Gastrocnemius medialis (tissue), 4 donors: ENCODE measurements at regions not wholly inside any gene's neighbourhood (a gene's known extent, or its start where the extent isn't known, plus 50 kb on each side); places are given as distances from the start of the nearest gene placed in this dataset.

ENCODE experiments used
- POLR2A ChIP-seq, 2 donors: fragments of 450-650 bp; IDR thresholded peaks; one replicate each; pipeline ENCODE4 v1.6.1; 2017; ENCODE audit warnings: antibody characterized with exemption in 2 of 2, mild to moderate bottlenecking in 2 of 2, moderate library complexity in 2 of 2
- TF ChIP-seq, protein P1 (sequence below), 5 experiments: fragments of 450-650 bp in 3 of 5; fragments of 200-600 bp in 2 of 5; sonication (generic) in 2 of 5; IDR thresholded peaks in 4 of 5; conservative IDR thresholded peaks in 1 of 5; 1 replicate in 4 of 5; 2 replicates in 1 of 5; pipeline ENCODE4 v1.5.1; 2016 to 2019; ENCODE audit warnings: antibody characterized with exemption in 5 of 5, mild to moderate bottlenecking in 3 of 5, moderate library complexity in 3 of 5

DNA sequence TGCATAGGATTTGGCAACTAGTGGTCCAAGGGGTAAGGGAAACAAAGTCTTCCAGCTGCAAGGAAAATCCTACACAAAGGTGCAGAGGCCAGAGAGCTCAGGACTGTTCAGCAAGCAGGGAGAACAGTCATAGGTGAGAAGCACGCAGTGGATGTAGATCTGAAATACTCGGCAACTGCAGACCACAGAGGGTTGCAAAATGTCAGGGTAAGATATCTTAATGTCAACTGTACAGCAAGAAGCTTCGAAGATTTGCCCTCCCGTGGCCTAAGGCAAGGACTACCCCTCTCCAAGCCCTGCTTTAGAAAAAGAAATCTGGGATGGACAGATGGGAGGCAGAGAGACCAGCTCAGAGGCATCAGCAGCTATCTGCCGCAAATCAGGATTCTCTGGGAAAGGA, 153.4 kb upstream of the IRF2BP2 start:
- TF ChIP-seq, protein P1, sequence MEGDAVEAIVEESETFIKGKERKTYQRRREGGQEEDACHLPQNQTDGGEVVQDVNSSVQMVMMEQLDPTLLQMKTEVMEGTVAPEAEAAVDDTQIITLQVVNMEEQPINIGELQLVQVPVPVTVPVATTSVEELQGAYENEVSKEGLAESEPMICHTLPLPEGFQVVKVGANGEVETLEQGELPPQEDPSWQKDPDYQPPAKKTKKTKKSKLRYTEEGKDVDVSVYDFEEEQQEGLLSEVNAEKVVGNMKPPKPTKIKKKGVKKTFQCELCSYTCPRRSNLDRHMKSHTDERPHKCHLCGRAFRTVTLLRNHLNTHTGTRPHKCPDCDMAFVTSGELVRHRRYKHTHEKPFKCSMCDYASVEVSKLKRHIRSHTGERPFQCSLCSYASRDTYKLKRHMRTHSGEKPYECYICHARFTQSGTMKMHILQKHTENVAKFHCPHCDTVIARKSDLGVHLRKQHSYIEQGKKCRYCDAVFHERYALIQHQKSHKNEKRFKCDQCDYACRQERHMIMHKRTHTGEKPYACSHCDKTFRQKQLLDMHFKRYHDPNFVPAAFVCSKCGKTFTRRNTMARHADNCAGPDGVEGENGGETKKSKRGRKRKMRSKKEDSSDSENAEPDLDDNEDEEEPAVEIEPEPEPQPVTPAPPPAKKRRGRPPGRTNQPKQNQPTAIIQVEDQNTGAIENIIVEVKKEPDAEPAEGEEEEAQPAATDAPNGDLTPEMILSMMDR (IDR thresholded peaks at IDR 0.05 in 4 of 5, conservative IDR thresholded peaks at IDR 0.05 in 1 of 5): no peak
- no peak for TF ChIP-seq POLR2A (IDR thresholded peaks at IDR 0.05)
